HG03064 (cell line): ENCODE measurements at regions not wholly inside any gene's neighbourhood (a gene's known extent, or its start where the extent isn't known, plus 50 kb on each side); places are given as distances from the start of the nearest gene placed in this dataset.

ENCODE experiments used
- ATAC-seq: cut with Tn5 transposase; IDR thresholded peaks from one replicate; pipeline ENCODE4 v1.9.1; 2021; ENCODE audit warnings: low read depth; ENCODE audit not compliant: unreplicated experiment

- ATAC-seq: peak; percentile 74
Observed at GRCh38 chr12:19572920-19573558, 133.7 kb downstream of the AEBP2 start.

GRCh38 chr12:19573866-19574265 is 134.6 kb downstream of the AEBP2 start:
- no peak for ATAC-seq

- no peak for ATAC-seq
Observed at GRCh38 chr12:19574601-19575000, 135.3 kb downstream of the AEBP2 start.

GRCh38 chr12:19575337-19576243 is 136.3 kb downstream of the AEBP2 start:
- ATAC-seq: no peak

- no peak for ATAC-seq
Observed at GRCh38 chr12:19576506-19577280, 137.4 kb downstream of the AEBP2 start.

GRCh38 chr12:19577281-19577530 is 137.9 kb downstream of the AEBP2 start:
- no peak for ATAC-seq

- no peak for ATAC-seq
Observed at GRCh38 chr12:19584732-19585131, 145.4 kb downstream of the AEBP2 start.

GRCh38 chr12:19588951-19589350 is 149.7 kb downstream of the AEBP2 start:
- ATAC-seq: no peak

- no peak for ATAC-seq
Observed at GRCh38 chr12:19591951-19592350, 152.7 kb downstream of the AEBP2 start.

GRCh38 chr12:19596434-19597166 is 157.3 kb downstream of the AEBP2 start:
- ATAC-seq: no peak

GRCh38 chr12:19597167-19598026 is 158.1 kb downstream of the AEBP2 start:
- ATAC-seq: no peak

- no peak for ATAC-seq
Observed at GRCh38 chr12:19605720-19606119, 166.4 kb downstream of the AEBP2 start.

- ATAC-seq: no peak
Observed at GRCh38 chr12:19608039-19608438, 168.7 kb downstream of the AEBP2 start.

GRCh38 chr12:19613051-19613535 is 173.8 kb downstream of the AEBP2 start:
- ATAC-seq: no peak

GRCh38 chr12:19614601-19615383 is 175.5 kb downstream of the AEBP2 start:
- no peak for ATAC-seq

- ATAC-seq: no peak
Observed at GRCh38 chr12:19615384-19615725, 176.1 kb downstream of the AEBP2 start.

GRCh38 chr12:19616781-19617180 is 177.5 kb downstream of the AEBP2 start:
- ATAC-seq: no peak

GRCh38 chr12:19620222-19620621 is 180.9 kb downstream of the AEBP2 start:
- ATAC-seq: no peak

GRCh38 chr12:19623751-19624399 is 184.6 kb downstream of the AEBP2 start:
- ATAC-seq: no peak
